SK-N-SH treated with all-trans-retinoic acid at 6 μM for 48 hours (cell line): ENCODE measurements at regions not wholly inside any gene's neighbourhood (a gene's known extent, or its start where the extent isn't known, plus 50 kb on each side); places are given as distances from the start of the nearest gene placed in this dataset.

Experiments used
- BACH2 ChIP-seq: fragments of 250-450 bp; sonication (Bioruptor Pico); IDR thresholded peaks from 2 replicates; pipeline ENCODE4 v1.9.0; 2021; ENCODE audit warnings: mild to moderate bottlenecking, borderline replicate concordance
- ESRRG ChIP-seq: fragments of 250-450 bp; sonication (Bioruptor Pico); IDR thresholded peaks from 2 replicates; pipeline ENCODE4 v1.6.1; 2021; ENCODE audit warnings: mild to moderate bottlenecking
- ZFP3 ChIP-seq: fragments of 250-450 bp; sonication (Bioruptor Pico); IDR thresholded peaks from 2 replicates; pipeline ENCODE4 v1.5.0; 2020; ENCODE audit warnings: mild to moderate bottlenecking, moderate library complexity
- ZFP30 ChIP-seq: fragments of 450-650 bp; formaldehyde crosslinking; IDR thresholded peaks from 2 replicates; pipeline ENCODE4 v1.5.0; 2022; ENCODE audit warnings: mild to moderate bottlenecking, moderate library complexity
- ZNF565 ChIP-seq: fragments of 450-650 bp; formaldehyde crosslinking; conservative IDR thresholded peaks from 2 replicates; pipeline ENCODE4 v1.5.0; 2020; ENCODE audit warnings: low read depth, mild to moderate bottlenecking, moderate library complexity
- ZNF8 ChIP-seq: fragments of 450-650 bp; formaldehyde crosslinking; IDR thresholded peaks from 2 replicates; pipeline ENCODE4 v1.5.0; 2020; ENCODE audit warnings: mild to moderate bottlenecking, moderate library complexity
- TF ChIP-seq, protein P1 (sequence below): fragments of 250-450 bp; sonication (Bioruptor Pico); IDR thresholded peaks from 2 replicates; pipeline ENCODE4 v1.8.0; 2021; ENCODE audit warnings: low read depth, mild to moderate bottlenecking, moderate library complexity, borderline replicate concordance

DNA sequence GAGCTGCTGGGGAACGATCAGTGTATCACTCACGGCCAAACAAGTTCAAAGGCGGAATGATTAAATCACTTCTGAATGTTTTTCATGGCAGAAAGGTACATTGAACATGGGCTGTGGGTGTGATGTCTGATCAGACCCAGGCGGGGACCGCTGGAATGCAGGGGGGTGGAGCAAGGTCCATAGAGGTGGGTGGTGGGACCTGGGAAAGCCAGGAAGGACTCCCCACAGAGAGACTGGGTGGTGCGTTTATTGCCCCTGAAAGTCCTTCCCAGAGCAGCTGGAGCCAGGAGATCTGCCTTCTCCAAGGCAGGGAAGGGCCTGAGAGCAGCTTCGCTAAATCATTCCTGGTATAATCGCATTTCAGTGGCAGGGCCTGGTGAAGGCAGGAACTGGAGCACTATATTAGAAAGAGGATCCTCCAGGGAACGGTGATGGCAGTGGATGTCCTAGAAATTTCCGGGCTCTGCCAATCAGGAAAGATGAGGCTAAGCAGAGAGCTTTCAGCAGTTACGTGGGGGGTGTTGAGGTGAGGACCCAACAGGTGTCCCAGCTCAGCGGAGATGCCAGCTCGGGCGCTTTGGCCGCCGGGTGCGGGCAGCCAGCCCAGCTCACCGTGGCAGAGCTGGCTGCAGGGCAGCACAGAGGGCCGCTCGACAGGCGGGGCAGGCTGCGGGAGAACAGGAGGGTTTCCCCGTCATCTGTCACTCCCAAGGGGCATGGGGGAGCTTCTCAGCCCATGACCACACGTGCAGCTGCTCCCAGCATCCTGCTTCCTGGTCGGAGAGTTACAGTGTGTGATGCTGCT is 271.7 kb downstream of the CTTN start:
- TF ChIP-seq ZFP3 (CRISPR knock-in tag): no peak
- no peak for TF ChIP-seq ESRRG (CRISPR knock-in tag)
- no peak for TF ChIP-seq ZFP30 (CRISPR knock-in tag)
- TF ChIP-seq ZNF8 (CRISPR knock-in tag): no peak
- TF ChIP-seq BACH2 (CRISPR knock-in tag): no peak
- TF ChIP-seq ZNF565 (CRISPR knock-in tag): no peak
- TF ChIP-seq, protein P1, sequence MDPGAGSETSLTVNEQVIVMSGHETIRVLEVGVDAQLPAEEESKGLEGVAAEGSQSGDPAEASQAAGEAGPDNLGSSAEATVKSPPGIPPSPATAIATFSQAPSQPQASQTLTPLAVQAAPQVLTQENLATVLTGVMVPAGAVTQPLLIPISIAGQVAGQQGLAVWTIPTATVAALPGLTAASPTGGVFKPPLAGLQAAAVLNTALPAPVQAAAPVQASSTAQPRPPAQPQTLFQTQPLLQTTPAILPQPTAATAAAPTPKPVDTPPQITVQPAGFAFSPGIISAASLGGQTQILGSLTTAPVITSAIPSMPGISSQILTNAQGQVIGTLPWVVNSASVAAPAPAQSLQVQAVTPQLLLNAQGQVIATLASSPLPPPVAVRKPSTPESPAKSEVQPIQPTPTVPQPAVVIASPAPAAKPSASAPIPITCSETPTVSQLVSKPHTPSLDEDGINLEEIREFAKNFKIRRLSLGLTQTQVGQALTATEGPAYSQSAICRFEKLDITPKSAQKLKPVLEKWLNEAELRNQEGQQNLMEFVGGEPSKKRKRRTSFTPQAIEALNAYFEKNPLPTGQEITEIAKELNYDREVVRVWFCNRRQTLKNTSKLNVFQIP (CRISPR knock-in tag): no peak
